ENCODE measurements at regions not wholly inside any gene's neighbourhood (a gene's known extent, or its start where the extent isn't known, plus 50 kb on each side); places are given as distances from the start of the nearest gene placed in this dataset.

DNA sequence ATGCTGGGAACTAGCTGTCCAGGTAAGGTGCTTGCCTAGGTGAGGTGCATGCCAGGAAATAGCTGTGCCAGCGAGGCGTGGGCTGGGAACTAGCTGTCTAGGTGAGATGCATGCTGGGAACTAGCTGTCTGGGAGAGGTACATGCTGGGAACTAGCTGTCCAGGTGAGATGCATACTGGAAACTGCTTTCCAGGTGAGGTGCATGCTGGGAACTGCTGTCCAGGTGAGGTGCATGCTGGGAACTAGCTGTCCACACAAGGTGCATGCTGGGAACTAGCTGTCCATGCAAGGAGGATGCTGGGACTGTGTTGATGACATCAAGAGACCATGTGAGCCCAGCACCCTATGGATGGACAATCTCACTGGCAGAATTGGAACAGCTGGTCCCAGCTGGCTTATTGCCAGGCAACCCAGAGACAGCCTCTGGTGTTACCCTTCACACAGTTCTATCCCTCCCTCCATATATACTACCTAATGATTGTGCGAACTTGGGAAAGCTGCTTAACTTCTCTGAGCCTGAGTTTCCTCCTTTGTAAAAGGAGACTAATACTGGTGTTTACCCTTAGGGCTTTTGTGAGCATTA lies 479.9 kb upstream of the RBFOX1 start:
- H3K27me3 Mint-ChIP-seq = no peaks in the 10 kb centered on the region
- Histone ChIP-seq H3K36me3 (ENCODE audit: control insufficient read depth, insufficient read depth, low read length) (no peaks in the 10 kb centered on the region), H3K9me3 (ENCODE audit: control insufficient read depth in 2 of 2, low read length in 2 of 2) (no peaks in the 10 kb centered on the region), H3K27me3 (ENCODE audit: control insufficient read depth, insufficient read depth, low read length) (no peaks in the 10 kb centered on the region), H3K27ac (ENCODE audit: insufficient read depth, low read length, poor library complexity, severe bottlenecking) (no peak overlapping the region), H3K4me3 (ENCODE audit: low read depth, low read length) (no peak overlapping the region), H3K4me1 (ENCODE audit: control insufficient read depth, insufficient read depth, low read length, poor library complexity, severe bottlenecking) (no peaks in the 10 kb centered on the region)
- DNase-seq (no peak), ATAC-seq (ENCODE audit: low read depth in 2 of 2) (no peak)
- H3K4me3 Mint-ChIP-seq = no peak overlapping the region
- H3K27ac Mint-ChIP-seq = no peak overlapping the region
- peaks cover 0 to 24% (median 11%) of the 10 kb centered on the region in 7 donors for H3K9me3 Mint-ChIP-seq
- H3K36me3 Mint-ChIP-seq = no peaks in the 10 kb centered on the region
- H3K4me1 Mint-ChIP-seq = no peaks in the 10 kb centered on the region

DNA sequence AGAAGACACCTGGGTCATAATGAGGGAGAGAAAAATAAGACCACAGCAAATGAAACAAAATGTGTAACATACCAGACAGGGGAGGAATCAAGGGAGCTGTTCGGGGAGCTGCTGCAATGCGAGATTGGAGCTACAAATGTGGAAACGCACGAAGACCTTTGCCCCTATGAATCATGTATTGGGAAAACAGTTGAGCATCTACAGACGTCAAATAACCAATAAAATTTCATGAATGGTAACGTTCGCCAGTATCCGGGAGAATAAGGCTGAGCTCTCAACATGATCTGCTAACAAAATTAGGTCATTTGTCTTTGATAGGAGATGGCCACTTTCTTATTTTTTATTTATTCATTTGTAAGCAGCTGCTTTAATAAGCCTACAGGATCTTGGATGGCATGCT lies 486.2 kb upstream of the RBFOX1 start:
- DNase-seq = no peak
- H3K4me1 Mint-ChIP-seq = no peaks in the 10 kb centered on the region

DNA sequence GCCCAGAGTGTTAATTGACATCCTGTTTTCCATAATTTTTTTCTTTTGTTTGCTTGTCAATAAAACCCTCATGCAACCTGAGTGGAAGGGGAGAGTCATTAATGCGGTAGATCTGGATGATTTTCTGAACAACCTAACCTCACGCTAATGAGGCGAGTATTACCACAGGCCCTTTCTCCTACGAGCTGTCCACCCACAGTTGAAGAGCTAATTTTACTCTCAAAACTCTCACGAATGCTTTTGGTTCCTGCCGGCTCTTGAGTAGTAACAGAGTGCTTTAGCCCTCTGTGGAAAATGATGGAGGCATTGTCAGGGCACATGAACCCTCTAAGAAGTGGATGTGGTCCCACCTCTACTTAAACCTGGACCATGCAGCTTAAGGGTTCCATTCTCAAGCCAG lies 491.3 kb upstream of the RBFOX1 start:
- no peak overlapping the region for H3K27ac Mint-ChIP-seq
- no peaks in the 10 kb centered on the region for H3K27me3 ChIP-seq (ENCODE audit: control insufficient read depth, insufficient read depth, low read length)
- no peaks in the 10 kb centered on the region for H3K4me1 ChIP-seq (ENCODE audit: control insufficient read depth, insufficient read depth, low read length, poor library complexity, severe bottlenecking)
- ATAC-seq (ENCODE audit: low read depth in 2 of 2) = no peak
- no peaks in the 10 kb centered on the region for H3K27me3 Mint-ChIP-seq
- H3K9me3 Mint-ChIP-seq = peaks cover 0 to 33% (median 15%) of the 10 kb centered on the region in 7 donors
- H3K27ac ChIP-seq (ENCODE audit: insufficient read depth, low read length, poor library complexity, severe bottlenecking) = no peak overlapping the region
- no peaks in the 10 kb centered on the region for H3K4me1 Mint-ChIP-seq
- no peak for DNase-seq
- peaks cover 0 to 3% of the 10 kb centered on the region in 2 experiments for H3K9me3 ChIP-seq (ENCODE audit: control insufficient read depth in 2 of 2, low read length in 2 of 2)
- no peak overlapping the region for H3K4me3 ChIP-seq (ENCODE audit: low read depth, low read length)
- no peaks in the 10 kb centered on the region for H3K36me3 Mint-ChIP-seq
- no peaks in the 10 kb centered on the region for H3K36me3 ChIP-seq (ENCODE audit: control insufficient read depth, insufficient read depth, low read length)
- H3K4me3 Mint-ChIP-seq = no peak overlapping the region

More for the DNA sequence above, 486.2 kb upstream of the RBFOX1 start:
- Histone ChIP-seq H3K27ac (ENCODE audit: insufficient read depth, low read length, poor library complexity, severe bottlenecking) (no peak overlapping the region), H3K9me3 (ENCODE audit: control insufficient read depth in 2 of 2, low read length in 2 of 2) (peaks cover 5% of the 10 kb centered on the region in 2 experiments), H3K27me3 (ENCODE audit: control insufficient read depth, insufficient read depth, low read length) (no peaks in the 10 kb centered on the region), H3K4me1 (ENCODE audit: control insufficient read depth, insufficient read depth, low read length, poor library complexity, severe bottlenecking) (no peaks in the 10 kb centered on the region), H3K36me3 (ENCODE audit: control insufficient read depth, insufficient read depth, low read length) (no peaks in the 10 kb centered on the region), H3K4me3 (ENCODE audit: low read depth, low read length) (no peak overlapping the region)
- no peaks in the 10 kb centered on the region for H3K36me3 Mint-ChIP-seq
- peaks cover 7 to 40% (median 16%) of the 10 kb centered on the region in 7 donors for H3K9me3 Mint-ChIP-seq
- H3K27ac Mint-ChIP-seq = no peak overlapping the region
- H3K27me3 Mint-ChIP-seq = no peaks in the 10 kb centered on the region
- ATAC-seq (ENCODE audit: low read depth in 2 of 2) = no peak
- no peak overlapping the region for H3K4me3 Mint-ChIP-seq

DNA sequence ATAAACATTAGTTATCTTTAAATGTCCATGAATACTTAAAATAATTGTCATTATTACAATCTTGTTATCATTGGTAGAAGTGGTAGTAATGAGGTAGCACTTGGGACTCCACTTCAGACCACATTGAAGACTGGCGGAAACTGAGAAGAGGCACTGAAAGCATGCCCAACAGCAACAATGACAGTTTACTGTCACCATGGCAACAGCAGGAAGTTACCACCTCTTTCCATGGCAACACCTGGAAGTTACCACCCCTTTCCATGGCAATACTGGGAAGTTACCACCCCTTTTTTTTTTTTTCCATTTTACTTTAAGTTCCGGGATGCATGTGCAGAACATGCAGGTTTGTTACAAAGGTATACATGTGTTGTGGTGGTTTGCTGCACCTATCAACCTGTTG lies 494.9 kb upstream of the RBFOX1 start:
- ATAC-seq (ENCODE audit: low read depth in 2 of 2) (no peak), DNase-seq (no peak)
- H3K27me3 Mint-ChIP-seq = no peaks in the 10 kb centered on the region
- Histone ChIP-seq H3K4me1 (ENCODE audit: control insufficient read depth, insufficient read depth, low read length, poor library complexity, severe bottlenecking) (no peaks in the 10 kb centered on the region), H3K9me3 (ENCODE audit: control insufficient read depth in 2 of 2, low read length in 2 of 2) (peaks cover 2 to 4% of the 10 kb centered on the region in 2 experiments), H3K27ac (ENCODE audit: insufficient read depth, low read length, poor library complexity, severe bottlenecking) (no peak overlapping the region), H3K27me3 (ENCODE audit: control insufficient read depth, insufficient read depth, low read length) (no peaks in the 10 kb centered on the region), H3K36me3 (ENCODE audit: control insufficient read depth, insufficient read depth, low read length) (no peaks in the 10 kb centered on the region), H3K4me3 (ENCODE audit: low read depth, low read length) (no peak overlapping the region)
- H3K4me1 Mint-ChIP-seq = no peaks in the 10 kb centered on the region
- no peak overlapping the region for H3K4me3 Mint-ChIP-seq
- H3K27ac Mint-ChIP-seq = no peak overlapping the region
- peaks cover 4% of the 10 kb centered on the region for H3K36me3 Mint-ChIP-seq
- peaks cover 0 to 17% (median 12%) of the 10 kb centered on the region in 7 donors for H3K9me3 Mint-ChIP-seq

DNA sequence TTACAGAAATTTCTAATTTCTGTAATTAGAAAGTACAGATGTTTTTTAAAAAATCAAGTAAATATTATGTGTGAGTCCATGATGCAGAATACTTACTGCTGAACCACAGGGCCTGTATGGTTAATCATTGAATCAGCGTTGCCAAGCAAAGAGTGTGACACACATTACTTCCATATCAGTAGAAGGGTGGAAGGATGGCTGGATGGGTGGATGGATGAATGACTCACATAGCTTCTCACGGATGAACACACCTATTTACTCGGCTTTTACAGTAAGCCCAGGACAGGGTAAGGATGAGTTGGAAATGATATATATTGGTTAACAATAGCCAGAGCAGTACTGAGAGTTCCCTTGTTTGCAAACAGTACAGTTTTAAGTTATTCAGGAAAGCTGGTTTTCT lies 495.9 kb upstream of the RBFOX1 start:
- no peaks in the 10 kb centered on the region for H3K27me3 ChIP-seq (ENCODE audit: control insufficient read depth, insufficient read depth, low read length)
- Mint-ChIP-seq H3K4me3 (no peak overlapping the region), H3K27me3 (no peaks in the 10 kb centered on the region), H3K36me3 (peaks cover 4% of the 10 kb centered on the region), H3K9me3 (peaks cover 0 to 16% (median 11%) of the 10 kb centered on the region in 7 donors), H3K27ac (no peak overlapping the region), H3K4me1 (no peaks in the 10 kb centered on the region)
- DNase-seq = no peak
- no peaks in the 10 kb centered on the region for H3K4me1 ChIP-seq (ENCODE audit: control insufficient read depth, insufficient read depth, low read length, poor library complexity, severe bottlenecking)
- H3K36me3 ChIP-seq (ENCODE audit: control insufficient read depth, insufficient read depth, low read length) = no peaks in the 10 kb centered on the region
- no peak overlapping the region for H3K27ac ChIP-seq (ENCODE audit: insufficient read depth, low read length, poor library complexity, severe bottlenecking)
- H3K4me3 ChIP-seq (ENCODE audit: low read depth, low read length) = no peak overlapping the region
- ATAC-seq (ENCODE audit: low read depth in 2 of 2) = no peak
- peaks cover 2 to 4% of the 10 kb centered on the region in 2 experiments for H3K9me3 ChIP-seq (ENCODE audit: control insufficient read depth in 2 of 2, low read length in 2 of 2)

DNA sequence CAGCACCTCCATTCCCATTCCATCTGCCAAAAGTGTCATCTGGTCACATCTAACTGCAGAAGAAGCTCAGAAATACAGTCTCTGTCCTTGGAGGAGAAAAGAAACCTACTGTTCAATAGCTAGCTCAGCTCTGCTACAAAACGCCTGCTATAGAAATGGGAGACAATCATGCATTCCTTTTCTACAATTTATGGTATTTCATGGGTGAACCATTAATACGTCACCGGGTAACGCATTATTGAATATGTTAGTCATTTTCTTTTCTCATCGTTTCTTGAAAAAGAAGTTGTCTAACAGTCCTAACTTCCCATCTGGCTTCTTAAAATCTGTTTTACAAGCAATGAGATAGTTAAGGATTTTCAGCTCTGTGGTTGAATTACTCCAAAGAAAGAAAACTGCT lies 496.7 kb upstream of the RBFOX1 start:
- Mint-ChIP-seq H3K36me3 (peaks cover 4% of the 10 kb centered on the region), H3K4me1 (no peaks in the 10 kb centered on the region), H3K4me3 (no peak overlapping the region), H3K9me3 (peaks cover 0 to 17% (median 9%) of the 10 kb centered on the region in 7 donors), H3K27me3 (no peaks in the 10 kb centered on the region), H3K27ac (no peak overlapping the region)
- H3K27me3 ChIP-seq (ENCODE audit: control insufficient read depth, insufficient read depth, low read length) = no peaks in the 10 kb centered on the region
- H3K27ac ChIP-seq (ENCODE audit: insufficient read depth, low read length, poor library complexity, severe bottlenecking) = no peak overlapping the region
- no peaks in the 10 kb centered on the region for H3K4me1 ChIP-seq (ENCODE audit: control insufficient read depth, insufficient read depth, low read length, poor library complexity, severe bottlenecking)
- H3K36me3 ChIP-seq (ENCODE audit: control insufficient read depth, insufficient read depth, low read length) = no peaks in the 10 kb centered on the region
- H3K9me3 ChIP-seq (ENCODE audit: control insufficient read depth in 2 of 2, low read length in 2 of 2) = peaks cover 2 to 4% of the 10 kb centered on the region in 2 experiments
- DNase-seq (no peak), ATAC-seq (ENCODE audit: low read depth in 2 of 2) (no peak)
- no peak overlapping the region for H3K4me3 ChIP-seq (ENCODE audit: low read depth, low read length)

DNA sequence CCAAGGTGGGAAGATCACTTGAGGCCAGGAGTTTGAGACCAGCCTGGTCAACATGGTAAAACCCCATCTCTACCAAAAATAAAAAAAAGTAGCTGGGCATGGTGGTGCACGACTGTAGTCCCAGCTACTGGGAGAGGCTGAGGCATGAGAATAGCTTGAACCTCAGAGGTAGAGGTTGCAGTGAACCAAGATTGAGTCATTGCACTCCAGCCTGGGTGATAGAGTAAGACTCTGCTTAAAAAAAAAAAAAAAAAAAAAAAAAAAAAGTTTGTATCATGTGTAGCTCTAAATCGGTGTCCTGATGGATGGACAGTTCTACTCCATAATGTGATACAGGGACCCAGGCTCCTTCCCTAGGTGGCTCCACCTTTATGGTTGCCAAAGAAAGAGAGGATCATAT lies 497.1 kb upstream of the RBFOX1 start:
- Mint-ChIP-seq H3K9me3 (peaks cover 0 to 17% (median 11%) of the 10 kb centered on the region in 7 donors), H3K4me3 (no peak overlapping the region), H3K27ac (no peak overlapping the region), H3K36me3 (peaks cover 4% of the 10 kb centered on the region), H3K27me3 (no peaks in the 10 kb centered on the region), H3K4me1 (no peaks in the 10 kb centered on the region)
- peaks cover 2 to 4% of the 10 kb centered on the region in 2 experiments for H3K9me3 ChIP-seq (ENCODE audit: control insufficient read depth in 2 of 2, low read length in 2 of 2)
- no peaks in the 10 kb centered on the region for H3K36me3 ChIP-seq (ENCODE audit: control insufficient read depth, insufficient read depth, low read length)
- H3K27ac ChIP-seq (ENCODE audit: insufficient read depth, low read length, poor library complexity, severe bottlenecking) = no peak overlapping the region
- no peak overlapping the region for H3K4me3 ChIP-seq (ENCODE audit: low read depth, low read length)
- no peaks in the 10 kb centered on the region for H3K4me1 ChIP-seq (ENCODE audit: control insufficient read depth, insufficient read depth, low read length, poor library complexity, severe bottlenecking)
- ATAC-seq (ENCODE audit: low read depth in 2 of 2) (no peak), DNase-seq (no peak)
- no peaks in the 10 kb centered on the region for H3K27me3 ChIP-seq (ENCODE audit: control insufficient read depth, insufficient read depth, low read length)

DNA sequence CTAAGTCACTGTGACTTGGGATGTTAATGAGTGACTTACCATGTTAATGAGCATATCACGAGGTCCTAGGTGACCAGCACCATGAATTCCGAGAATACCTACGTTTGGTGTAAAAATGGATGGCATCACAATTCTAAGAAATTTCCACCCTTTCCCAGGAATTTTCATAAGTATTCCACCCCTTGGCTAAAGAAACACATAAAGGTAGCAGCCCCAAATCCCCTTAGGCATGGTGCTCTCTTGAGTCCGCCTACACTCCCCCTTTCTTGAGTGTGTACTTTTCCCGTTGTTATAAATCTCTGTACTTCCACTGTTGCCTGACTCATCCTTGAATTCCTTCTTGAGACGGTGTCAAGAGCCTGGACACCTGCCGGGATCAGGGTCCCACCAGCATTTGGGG lies 504.0 kb upstream of the RBFOX1 start:
- H3K36me3 ChIP-seq (ENCODE audit: control insufficient read depth, insufficient read depth, low read length) = no peaks in the 10 kb centered on the region
- no peaks in the 10 kb centered on the region for H3K27me3 Mint-ChIP-seq
- H3K9me3 ChIP-seq (ENCODE audit: control insufficient read depth in 2 of 2, low read length in 2 of 2) = peaks cover 1 to 3% of the 10 kb centered on the region in 2 experiments
- H3K27me3 ChIP-seq (ENCODE audit: control insufficient read depth, insufficient read depth, low read length) = no peaks in the 10 kb centered on the region
- H3K27ac Mint-ChIP-seq = no peak overlapping the region
- H3K27ac ChIP-seq (ENCODE audit: insufficient read depth, low read length, poor library complexity, severe bottlenecking) = no peak overlapping the region
- no peak overlapping the region for H3K4me3 Mint-ChIP-seq
- H3K9me3 Mint-ChIP-seq = peaks cover 0 to 29% (median 9%) of the 10 kb centered on the region in 7 donors
- peaks cover 3% of the 10 kb centered on the region for H3K36me3 Mint-ChIP-seq
- no peaks in the 10 kb centered on the region for H3K4me1 Mint-ChIP-seq
- no peak for ATAC-seq (ENCODE audit: low read depth in 2 of 2)
- no peaks in the 10 kb centered on the region for H3K4me1 ChIP-seq (ENCODE audit: control insufficient read depth, insufficient read depth, low read length, poor library complexity, severe bottlenecking)
- no peak overlapping the region for H3K4me3 ChIP-seq (ENCODE audit: low read depth, low read length)
- DNase-seq = no peak
